CD4-positive, alpha-beta T cell treated with Interleukin-4 for 4 hours (primary cell): ENCODE measurements at regions not wholly inside any gene's neighbourhood (a gene's known extent, or its start where the extent isn't known, plus 50 kb on each side); places are given as distances from the start of the nearest gene placed in this dataset.

Experiments
- DNase-seq: peaks from one replicate; pipeline ENCODE4 v3.0.0-alpha.2; 2020

DNA sequence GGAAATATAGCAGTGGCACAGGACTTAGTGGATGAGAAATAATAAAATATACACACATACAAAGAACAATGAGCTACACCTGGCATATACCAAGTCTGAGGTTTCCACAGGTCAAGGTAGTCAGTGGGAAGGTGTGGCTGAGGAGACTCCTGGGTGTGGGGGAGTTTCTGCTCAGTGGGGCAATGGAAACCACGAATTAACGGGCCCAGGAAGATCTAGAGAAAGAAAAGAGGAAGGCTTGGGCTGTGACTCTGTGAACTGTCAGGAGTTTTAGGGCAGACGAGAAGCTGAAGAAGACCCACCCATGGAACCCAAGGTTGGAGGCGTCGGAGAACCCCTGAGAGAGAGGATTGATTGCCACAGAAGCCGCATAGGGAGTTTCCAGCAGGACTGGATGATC, 196.5 kb downstream of the HERPUD2 start:
- no peak for DNase-seq

DNA sequence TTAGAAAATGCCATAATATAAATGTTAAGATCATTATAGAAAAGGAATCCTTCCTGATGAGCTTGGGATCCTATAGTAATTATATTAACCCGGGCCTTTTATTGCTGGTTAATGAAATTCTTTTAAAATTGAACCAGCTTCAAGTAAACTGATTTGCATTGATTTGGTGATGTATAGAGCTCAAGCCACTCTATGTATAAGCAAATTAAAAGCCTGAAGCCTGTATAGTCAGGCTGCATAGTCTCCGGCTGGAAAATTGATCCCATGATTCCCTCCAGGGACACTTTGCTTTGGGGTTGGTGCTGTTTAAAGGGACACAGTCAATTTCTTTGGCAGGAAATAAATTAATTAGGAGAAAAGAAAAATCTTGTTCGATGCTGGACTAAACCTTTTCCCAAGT, 199.1 kb downstream of the HERPUD2 start:
- no peak for DNase-seq

DNA sequence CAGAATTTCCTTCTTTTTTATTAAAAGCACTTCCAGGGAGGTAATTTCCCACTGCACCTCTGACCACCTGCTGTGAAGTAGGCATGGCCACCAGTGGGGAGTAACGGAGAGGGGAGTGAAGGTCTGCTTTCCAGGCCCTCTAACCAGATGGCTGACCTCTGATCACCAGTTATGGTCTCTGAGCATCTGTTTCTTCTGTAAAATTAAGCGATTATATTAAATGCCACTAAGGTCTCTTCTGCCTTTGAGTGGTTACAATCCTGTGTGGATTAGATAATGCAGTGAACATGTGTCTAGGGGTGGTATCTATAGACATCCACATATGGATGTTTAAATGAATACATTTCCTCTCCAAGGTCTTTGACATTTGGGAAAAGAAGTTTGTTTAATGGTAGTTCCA, 199.6 kb downstream of the HERPUD2 start:
- DNase-seq: no peak

DNA sequence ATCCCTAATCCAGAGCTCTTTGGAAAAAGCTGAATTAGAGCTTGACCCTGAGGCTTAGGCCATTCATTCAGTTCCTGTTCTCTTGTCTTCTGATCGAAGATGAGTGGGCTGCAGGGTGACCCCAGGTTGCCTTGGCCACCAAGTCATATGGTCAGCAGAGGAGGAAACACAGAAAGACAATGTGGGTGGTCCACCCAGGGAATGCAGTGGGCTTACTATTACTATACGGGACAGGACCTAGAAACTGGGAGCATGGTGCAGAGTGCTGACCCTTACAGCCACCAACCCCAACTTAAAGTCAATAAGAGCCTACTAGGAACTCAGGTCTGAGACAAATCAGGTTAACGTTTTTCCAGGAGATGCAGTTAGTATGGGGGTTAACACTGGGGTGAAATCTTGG, 200.5 kb downstream of the HERPUD2 start:
- DNase-seq: no peak

DNA sequence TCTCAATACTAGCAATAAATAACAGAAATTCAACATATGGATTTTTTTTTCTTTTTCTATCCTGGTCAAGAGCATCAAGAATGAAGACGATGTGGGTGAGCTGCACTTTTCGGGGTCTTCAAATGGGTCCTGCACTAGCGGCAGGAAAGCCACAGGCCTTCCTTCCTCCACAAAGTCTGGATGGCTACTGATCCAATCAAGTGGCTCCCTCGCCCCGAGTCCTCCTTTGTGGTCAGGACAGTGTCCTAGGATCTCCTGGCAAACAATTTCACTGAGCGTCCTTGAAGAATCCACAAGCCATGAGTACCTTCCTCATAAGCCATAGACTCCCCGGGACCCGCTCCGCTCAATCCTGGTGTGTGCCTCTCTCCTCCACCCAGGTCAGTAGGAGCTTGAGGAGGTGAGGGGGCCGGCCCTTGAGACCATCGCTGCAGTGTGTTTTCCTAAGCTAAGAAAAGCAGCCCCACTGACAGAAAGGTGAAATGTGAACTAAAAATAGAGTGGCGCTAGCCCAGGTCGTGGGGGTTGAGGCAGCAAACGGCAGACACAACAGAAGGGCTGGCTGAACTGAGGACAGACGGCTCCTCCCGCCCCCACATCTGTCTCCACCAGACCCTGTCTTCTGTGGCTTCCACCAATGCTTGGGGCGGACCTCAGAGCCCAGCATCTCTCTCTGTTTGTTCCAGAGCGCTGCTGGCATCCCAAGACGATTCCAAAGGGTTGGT, 202.3 kb downstream of the HERPUD2 start:
- no peak for DNase-seq

DNA sequence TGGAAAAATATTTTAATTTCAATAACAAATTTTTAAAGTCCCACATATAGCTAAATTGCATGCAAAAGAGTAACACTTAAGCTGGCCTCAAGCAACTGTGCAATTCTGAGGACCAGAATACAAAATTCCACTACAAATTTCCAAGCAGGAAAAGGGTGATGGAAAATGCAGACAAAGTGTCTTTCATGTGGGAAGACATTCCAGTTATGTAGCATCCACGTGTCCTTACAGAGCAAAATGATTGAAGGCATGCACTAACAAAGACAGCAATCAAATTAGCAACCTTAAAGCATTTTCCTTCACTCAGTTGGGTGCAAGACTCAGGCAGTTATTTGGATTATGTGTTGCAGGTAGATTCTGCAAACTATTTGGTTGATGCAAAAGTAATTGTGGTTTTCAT, 203.7 kb downstream of the HERPUD2 start:
- DNase-seq: no peak

DNA sequence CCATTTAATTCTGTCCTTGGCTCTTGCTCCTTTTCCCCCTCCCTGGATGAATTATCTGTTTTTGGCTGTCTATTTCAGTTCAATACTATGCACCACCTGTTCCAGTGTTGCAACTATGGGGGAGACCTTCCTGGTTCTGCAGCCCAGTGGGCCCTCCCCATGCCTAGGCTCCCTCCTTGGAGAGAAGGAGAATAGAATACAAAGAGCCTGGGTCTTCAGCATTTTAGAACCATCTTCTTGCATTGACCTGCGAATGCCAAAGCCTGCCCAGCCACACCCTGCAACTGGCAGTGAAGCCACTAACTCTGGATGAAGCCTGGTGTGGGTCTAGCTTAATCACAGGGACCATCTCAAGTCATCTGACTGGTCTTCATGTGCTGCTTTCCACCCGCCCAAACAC, 207.1 kb downstream of the HERPUD2 start:
- DNase-seq: no peak

DNA sequence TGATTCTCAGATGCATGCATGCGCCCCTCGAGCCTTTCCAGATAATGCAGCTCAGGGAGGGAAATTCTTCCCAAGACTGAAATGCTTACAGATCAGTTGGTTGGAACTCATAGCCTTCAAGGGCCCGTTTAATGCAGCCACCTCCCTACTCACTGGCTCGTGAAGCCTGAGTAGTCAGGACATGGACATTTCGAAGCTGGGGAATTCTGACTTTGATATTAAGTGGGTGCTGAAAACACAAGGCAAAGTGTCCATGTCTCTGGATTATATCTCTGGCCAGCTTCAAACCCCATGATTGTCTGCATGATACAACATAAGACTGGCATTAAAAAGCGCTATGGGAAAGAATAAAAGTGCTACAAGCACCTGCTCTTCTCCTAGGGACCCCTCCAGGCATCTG, 207.5 kb downstream of the HERPUD2 start:
- DNase-seq: no peak

DNA sequence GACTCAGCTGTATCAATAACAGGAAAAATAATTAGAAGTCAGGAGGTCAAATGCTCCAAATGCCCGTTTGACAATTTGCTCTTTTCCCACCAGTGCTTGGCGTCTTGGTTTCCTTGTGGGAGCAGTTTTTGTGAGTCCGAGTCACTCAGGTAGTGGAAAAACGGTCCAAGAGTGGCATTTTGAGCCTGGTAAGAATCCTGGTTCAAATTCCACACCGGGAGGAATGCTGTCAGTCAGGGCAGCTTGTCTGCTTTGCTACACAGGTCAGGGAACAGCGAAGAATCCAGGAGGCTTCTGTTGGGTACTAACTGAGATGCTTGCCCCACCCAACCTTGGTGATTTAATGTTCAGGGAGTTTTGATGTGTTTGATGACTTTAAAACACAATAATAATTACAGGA, 209.5 kb downstream of the HERPUD2 start:
- DNase-seq: no peak

DNA sequence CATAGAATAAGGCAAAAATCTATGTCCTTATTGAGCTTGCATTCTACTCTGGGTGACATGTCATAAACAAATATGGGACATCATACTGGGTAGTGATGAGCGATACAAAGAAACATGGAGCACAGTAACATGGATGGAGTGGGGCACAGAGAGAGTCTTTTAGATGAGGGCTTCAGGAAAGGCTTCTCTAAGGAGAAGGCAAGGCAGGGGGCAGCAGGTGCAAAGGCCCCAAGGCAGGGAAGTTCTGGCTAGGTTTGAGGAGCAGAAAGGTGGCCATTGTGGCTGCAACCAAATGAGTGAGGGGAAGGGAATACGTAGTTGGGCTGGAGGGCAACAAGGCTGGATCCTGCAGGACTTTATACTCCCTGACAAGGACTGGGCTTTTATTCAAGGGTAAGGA, 211.4 kb downstream of the HERPUD2 start:
- no peak for DNase-seq

DNA sequence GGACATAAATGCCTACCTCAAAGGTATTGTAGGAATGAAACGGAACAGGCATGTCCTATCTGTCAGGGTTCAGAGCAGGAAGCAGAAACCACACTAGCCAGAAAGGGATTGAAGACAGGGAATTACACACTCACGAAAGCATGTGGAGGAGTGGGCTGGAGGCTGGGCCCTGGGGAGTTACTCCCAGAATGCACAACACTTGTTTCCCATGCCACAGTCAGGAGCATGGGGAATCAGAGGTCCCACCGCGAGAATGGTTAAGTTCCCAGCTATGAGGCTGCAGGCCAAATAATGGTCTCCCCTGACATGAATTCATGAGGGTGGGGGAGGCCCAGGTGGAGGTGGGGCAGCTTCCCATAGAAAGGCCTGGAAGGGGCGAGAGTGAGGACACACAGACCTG, 212.7 kb downstream of the HERPUD2 start:
- DNase-seq: no peak

DNA sequence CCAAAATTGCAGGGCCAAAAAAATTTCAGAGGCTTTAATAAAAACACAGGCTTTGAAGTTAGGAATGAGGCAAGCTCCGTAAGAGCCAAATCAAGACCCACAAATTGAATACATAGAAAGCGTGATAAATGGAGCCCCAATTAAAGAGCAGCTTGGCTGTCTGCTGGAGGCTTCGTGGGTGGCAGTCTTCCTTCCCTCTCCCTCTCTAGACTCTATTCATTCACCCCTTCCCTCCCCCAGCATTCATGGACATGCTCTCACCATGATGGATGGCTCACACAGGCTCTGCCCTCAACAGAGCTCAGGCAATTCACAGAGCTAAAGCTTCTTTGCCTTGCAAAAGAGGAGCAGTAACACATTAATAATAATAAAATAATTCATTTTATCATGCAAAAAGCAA, 214.1 kb downstream of the HERPUD2 start:
- no peak for DNase-seq

DNA sequence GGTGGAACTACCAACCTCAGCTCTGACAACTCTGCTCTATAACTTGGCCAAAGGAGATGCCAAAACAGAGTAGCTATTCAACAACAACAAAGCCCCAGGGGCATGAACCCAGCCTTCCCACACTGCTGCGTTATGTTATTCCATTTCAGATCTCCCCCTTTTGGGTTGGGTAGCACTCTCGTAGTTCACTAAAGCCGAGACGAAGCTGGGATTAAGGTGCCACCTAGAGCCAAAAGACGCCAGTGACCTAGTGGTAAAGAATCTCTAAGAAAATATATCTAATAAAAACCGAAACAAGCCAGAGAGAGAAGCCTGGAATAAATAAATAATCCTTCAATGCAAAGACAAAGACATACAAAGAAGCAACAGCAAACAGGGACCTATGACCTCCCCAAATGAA, 217.3 kb downstream of the HERPUD2 start:
- DNase-seq: no peak

DNA sequence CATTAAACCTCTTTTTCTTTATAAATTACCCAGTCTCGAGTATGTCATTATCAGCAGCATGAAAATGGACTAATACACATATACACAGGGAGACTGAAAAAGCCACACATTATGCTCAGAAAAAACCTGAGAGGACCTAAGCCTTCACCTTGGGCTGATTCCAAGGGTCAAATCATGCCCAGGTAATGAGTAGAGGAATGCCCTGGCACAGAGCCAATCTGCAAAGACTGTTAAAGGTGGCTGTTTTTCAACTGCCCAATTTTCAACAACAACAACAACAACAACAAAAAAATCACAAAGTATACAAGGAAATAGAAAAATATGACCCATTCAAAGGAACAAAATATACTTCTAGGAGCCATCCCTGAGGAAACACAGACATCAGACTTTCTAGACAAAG, 220.2 kb upstream of the TBX20 start:
- no peak for DNase-seq

DNA sequence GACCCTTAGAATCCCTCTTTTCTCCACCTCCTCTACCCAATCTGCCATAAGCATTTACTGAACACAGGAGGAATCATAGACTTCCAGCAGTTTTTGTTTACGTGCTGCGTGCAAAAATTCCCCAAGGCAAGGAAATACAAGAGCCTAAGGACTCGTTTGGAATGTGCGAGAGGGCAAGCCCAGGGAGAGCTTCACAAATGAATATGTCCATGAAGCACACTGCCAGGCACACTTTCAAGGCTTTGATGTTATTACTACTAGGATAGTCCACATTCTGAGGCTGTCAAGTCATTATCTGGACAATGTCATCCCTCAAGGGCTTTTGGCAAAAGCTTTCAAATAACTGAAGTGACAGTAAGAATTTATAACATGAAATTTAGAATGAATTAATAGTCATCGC, 214.7 kb upstream of the TBX20 start:
- DNase-seq: no peak

DNA sequence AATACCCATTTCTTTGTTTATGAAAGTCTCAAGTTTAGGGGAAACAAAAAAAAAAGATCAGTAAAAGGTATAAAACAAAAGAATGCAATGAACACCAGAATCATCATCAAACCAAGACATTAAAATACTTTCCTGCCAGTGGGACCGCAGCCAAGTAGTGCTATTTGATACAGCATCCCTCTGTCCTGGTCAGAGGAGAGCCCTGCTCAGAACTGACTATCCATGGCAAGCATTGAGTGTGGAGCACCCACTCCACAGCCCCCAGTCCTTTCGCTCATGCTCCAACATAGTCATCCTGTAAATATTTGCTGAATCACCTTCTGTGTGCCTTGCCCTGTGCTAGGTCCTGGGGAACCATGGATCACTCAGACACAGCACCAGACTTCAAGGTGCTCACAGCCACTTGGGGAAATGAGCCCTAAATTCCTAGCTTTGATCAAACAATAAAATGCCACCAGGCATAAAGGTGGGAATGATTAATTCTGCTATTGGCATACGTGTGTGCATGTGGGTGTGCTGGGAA, 213.6 kb upstream of the TBX20 start:
- DNase-seq: no peak

DNA sequence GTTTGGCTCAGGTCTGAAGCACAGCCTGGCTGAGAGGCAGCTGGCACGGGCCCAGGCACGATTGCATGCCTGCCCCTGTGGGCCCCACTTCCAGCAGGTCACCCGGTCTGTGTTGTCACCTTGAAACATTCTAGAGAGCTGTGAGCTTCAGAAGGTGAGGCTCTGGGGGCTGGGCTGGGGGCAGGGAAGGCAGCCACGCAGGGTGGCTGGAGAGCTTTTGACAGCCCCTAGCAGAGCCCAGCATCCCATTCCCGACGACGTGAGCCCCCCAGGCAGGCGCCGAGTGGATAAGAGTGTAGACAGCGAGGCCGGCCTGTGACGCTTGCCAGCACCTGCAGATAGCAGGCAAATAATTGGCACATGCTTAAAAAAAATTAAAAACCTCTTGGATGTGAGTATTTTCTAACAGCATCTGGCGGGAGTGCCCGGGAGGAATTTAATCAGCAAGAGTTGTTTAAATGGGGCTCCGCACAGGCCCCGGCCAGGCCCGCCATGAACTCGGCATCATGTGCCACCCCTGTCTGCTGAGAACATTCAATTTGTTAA, 212.0 kb upstream of the TBX20 start:
- no peak for DNase-seq

DNA sequence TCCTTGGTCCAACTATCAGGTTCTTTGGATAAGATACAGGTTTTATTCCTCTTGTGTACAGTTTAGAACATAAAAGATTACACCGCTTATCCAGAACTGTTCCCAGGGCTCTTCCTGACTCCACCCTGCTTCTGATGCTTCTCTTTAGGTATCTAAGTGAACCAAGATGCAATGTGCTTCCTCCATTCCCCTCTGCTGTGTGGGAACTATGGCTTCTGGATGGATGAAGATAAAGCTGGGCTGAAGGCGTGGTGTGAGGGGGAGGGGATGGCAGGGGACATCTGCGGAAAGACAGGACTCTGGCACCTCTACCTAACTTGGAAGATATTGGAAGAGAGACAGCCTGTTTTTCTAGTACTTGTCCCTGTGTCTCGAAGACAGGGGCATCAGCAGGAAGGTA, 209.9 kb upstream of the TBX20 start:
- no peak for DNase-seq

DNA sequence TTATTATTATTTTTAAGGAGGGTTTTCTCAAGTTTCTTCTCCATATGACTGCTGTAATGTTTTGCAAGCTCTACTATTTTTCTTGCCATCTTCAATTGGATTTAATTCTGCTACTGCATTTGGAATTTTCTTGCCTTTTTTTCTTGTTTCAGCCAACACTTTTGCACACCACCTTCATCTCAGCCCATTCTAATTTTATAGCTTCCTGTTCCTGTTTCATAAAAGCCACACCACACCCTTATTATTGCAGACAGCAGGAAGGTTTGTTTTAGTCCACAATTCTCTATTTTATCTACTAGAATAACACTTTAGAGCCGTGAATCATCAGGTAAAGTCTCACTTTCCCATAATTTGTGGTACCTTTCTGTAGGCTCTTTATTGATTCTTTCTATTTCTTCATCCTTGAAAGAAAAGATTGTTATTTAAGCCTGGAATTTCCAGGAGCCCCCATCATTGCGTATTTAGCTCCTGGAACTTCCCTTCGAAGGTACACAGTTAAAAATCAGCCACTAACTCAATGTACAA, 209.3 kb upstream of the TBX20 start:
- no peak for DNase-seq

DNA sequence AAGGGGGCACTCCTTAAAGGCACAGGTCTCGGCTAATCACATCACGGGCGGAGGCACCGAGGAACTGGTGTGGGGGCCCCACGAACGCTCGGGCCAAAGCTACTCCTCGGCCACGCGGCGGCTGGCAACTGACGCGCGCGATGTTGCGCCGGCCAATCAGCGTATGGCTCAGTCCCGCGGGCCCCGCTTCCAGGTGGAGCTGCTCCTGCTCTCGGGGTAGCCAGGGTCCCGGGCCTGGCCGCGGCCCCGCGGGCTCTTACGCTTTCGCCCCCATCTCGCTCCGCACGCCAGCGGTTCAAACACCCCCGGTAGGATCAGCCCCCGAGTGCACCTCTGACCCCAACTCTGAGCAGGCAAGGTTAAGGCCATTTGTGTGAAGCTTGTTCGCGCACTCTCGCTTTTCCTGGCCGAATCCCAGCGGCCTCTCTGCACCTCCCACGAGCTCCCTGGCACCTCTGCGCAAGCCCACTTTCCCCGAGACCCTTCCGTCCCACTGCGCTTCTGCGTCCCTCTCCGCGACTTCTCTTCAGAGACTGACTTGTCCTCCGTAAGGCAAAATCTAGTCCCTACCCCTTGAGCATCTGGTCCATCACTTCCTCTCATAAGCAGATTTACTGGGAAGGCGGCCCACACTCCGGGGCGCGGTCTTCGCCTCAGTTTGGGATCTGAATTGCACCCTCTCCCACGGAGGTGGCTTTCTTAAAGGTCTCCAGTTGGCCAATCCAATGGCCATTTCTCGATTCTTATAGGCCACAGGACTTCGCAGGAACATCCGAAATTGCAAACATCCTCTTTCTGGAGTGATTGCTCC, 200.9 kb upstream of the TBX20 start:
- DNase-seq: no peak

DNA sequence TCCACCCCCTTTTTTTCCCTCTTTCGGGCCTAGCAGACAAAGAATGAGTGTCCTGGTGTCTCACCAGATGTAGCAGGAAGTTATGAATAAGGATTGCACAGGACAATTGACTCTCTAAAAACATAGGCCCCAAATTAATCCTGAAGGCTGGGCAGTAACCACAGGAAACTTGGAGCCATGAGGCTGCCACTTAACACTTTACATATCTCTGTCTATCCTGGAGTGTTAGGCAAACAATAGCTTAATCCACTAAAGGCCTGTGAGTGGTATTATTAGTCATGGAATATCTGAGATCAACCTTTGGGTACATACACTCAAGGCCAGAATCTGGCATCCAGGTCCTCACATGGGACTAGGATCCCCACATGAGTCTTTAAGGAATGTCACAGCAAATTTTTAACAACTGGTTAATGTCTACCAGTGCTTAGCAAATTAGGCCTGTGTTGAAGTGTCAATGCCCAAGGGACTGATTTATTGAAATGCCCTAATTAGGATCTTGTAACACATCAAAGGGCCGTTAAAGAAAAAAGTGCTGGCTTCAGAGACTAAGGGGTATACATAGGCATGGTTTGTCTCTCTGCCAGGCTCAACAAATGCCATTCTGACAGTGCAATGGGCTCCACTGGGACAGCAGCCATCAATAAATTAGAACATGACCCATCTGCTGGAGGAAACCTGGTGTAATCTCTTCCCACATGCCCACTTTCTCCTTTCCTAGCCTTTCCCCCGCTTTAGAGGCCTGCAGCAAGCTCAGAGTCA, 196.7 kb upstream of the TBX20 start:
- DNase-seq: no peak

DNA sequence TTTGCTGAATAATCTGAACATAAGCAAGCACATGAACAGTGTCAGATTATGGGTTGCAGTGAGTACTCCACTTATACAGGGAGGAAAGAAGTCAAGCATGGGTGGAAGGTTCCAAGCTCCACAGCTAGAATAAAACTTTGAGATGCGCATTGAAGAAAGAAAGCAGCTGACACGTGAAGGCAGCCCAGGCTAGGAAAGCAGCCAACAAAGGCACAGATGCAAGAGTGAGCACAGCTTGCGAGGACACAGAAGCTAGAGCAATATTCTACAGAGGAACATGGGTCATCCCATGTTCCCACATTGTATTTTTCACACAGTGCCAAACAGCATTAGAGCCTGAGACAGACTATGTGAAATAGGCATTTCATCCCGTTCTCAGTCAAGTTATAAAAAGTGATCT, 194.6 kb upstream of the TBX20 start:
- DNase-seq: no peak

DNA sequence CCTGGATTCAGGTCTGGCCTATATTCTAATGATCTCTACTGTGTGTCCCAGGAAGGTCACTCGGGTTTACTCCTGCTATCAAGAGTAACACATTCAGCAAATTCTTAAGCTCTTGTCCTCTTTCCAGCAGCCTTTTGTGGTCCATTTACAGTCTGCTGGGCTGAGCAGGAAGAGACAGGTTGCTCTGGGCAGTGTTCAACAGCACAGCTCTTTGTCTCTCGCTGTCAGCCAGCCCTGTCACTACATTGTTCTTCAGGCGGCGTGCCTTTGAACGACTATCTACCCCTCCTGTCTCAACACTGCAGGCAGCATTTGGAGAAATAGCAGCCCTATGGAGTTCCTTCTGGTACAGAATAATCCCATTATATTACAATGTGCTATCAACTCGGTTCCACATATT, 192.2 kb upstream of the TBX20 start:
- no peak for DNase-seq
